ENCODE measurements at regions not wholly inside any gene's neighbourhood (a gene's known extent, or its start where the extent isn't known, plus 50 kb on each side); places are given as distances from the start of the nearest gene placed in this dataset.
A peak's percentile ranks its signal among the peaks of the same experiment; 100 is the strongest.

DNA sequence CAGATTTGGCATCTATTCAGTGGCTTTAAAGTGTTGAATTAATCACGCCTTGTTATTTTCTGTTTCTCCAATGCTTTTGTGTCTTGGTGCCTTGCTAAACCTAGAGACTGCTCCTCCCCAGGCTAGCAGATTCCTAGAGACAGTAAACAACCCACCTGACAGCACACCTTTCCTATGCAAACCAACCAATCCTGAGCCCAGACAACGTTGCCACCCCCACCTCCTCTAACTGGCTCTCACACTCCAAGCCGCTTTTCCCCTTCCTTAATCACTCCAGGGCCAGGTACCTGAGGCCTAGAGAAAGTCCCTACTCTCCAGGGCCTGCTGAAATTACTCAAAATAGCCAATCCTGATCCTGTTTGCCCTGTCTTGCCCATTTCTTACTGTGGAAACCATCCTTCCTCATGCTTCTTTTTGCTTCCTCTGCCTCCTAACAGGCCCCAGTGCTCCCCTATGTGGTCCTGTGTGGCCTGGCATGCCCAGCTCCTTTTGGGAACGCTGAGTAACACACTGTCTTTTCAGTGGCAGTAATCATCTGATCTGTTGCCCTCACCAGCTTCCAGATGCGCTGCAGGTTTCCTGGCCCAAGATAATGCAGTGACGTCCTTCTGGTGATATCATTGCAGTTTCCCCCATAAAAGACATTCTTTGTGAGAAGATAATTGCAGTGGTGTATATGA is 53.4 kb downstream of the GAS1 start:
- TF ChIP-seq, protein P1, sequence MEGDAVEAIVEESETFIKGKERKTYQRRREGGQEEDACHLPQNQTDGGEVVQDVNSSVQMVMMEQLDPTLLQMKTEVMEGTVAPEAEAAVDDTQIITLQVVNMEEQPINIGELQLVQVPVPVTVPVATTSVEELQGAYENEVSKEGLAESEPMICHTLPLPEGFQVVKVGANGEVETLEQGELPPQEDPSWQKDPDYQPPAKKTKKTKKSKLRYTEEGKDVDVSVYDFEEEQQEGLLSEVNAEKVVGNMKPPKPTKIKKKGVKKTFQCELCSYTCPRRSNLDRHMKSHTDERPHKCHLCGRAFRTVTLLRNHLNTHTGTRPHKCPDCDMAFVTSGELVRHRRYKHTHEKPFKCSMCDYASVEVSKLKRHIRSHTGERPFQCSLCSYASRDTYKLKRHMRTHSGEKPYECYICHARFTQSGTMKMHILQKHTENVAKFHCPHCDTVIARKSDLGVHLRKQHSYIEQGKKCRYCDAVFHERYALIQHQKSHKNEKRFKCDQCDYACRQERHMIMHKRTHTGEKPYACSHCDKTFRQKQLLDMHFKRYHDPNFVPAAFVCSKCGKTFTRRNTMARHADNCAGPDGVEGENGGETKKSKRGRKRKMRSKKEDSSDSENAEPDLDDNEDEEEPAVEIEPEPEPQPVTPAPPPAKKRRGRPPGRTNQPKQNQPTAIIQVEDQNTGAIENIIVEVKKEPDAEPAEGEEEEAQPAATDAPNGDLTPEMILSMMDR (IDR thresholded peaks at IDR 0.05; ENCODE audit: insufficient read depth, low read depth, low read length, missing control alignments), result no peak
- no peak for DNase-seq (ENCODE audit: low read depth)

DNA sequence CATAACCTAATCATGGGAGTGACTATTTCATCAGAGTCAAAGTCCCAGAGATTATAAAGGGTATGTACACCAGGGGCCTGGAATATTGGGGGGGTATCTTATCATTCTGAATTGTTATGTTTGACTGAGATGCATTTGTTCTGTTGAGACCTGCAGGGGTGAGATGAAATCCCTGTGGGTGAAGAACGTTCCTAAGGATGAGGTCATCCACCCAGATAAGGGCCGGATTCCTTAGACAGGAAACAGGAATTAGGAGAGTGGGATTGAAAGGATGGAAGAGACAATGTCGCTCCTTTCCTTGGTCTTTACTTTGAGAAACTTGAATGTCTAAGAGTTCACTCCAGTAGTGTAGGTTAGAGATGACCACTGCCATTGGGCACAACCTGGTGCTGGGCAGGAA is 54.7 kb downstream of the GAS1 start:
- TF ChIP-seq, protein P1 (IDR thresholded peaks at IDR 0.05; ENCODE audit: insufficient read depth, low read depth, low read length, missing control alignments), result no peak
- H3K4me3 ChIP-seq (ENCODE audit: low read length), result no peak overlapping the region
- DNase-seq (ENCODE audit: low read depth), result peak; percentile 70

More for the DNA sequence above, 53.4 kb downstream of the GAS1 start:
- H3K4me3 ChIP-seq (ENCODE audit: low read length), result no peak overlapping the region

DNA sequence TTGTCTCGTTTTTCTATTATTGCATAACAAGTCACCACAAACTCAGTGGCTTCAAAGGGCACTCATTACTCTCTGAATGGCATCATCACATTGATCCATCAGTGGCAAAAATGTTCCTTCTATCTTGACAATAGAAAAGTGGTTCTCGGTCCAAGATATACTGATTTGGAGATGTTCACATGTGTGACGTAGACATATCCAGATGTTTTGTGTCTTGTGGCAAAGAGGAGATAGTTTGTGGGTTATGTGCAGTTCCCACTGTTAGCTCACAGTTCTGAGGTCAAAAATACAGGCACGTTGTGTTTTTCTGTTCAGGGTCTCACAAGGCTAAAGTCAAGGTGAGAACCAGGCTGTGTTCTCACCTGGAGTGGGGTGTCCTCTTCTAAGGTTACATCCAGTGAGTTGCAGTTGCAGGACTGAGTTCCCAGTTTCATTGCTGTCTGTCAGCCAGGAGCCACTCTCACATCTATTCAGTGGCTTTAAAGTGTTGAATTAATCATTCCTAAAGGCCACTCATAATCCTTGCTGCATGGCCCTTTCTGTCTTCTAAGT is 55.3 kb downstream of the GAS1 start:
- no peak overlapping the region for H3K4me3 ChIP-seq (ENCODE audit: low read length)
- no peak for DNase-seq (ENCODE audit: low read depth)
- TF ChIP-seq, protein P1 (IDR thresholded peaks at IDR 0.05; ENCODE audit: insufficient read depth, low read depth, low read length, missing control alignments), result no peak

DNA sequence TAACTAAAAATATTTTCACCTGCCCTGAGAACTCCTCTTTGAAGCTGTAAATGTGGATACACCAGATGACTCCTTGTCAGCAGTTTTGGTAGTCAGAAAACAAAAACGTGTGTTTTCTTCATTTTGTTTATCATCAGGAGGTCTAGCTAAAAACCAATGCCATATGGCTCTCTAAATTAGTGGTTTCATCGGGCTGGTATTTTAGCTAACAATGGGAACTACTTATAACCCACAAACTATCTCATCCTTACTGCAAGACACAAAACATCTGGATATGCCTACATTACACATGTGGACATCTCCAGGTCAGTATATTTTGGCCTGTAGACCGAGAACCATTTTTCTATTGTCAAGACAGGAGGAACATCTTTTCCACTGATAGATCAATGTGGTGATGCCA is 56.2 kb downstream of the GAS1 start:
- H3K4me3 ChIP-seq (ENCODE audit: low read length), result no peak overlapping the region
- no peak for DNase-seq (ENCODE audit: low read depth)
- TF ChIP-seq, protein P1 (IDR thresholded peaks at IDR 0.05; ENCODE audit: insufficient read depth, low read depth, low read length, missing control alignments), result no peak

DNA sequence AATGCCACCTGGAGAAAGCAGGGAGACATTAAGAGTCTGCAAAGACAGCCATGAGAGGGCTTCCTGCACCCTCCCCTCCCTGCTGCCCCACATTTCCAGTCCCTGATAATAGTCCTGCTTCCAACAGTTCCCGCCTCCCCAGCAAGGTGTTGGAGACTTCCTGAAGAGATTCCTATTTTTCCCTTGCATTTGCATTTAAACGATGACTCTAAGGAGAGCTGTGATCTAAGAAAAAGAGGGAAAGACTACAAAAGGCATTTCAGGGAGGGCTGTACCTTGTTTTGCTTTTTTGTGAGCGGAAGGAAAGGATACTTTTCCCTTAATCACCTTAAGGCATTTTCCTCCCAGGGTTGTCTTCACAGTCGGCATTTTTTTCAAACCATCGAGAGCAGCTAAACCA is 62.1 kb downstream of the GAS1 start:
- TF ChIP-seq, protein P1 (IDR thresholded peaks at IDR 0.05; ENCODE audit: insufficient read depth, low read depth, low read length, missing control alignments), result no peak

DNA sequence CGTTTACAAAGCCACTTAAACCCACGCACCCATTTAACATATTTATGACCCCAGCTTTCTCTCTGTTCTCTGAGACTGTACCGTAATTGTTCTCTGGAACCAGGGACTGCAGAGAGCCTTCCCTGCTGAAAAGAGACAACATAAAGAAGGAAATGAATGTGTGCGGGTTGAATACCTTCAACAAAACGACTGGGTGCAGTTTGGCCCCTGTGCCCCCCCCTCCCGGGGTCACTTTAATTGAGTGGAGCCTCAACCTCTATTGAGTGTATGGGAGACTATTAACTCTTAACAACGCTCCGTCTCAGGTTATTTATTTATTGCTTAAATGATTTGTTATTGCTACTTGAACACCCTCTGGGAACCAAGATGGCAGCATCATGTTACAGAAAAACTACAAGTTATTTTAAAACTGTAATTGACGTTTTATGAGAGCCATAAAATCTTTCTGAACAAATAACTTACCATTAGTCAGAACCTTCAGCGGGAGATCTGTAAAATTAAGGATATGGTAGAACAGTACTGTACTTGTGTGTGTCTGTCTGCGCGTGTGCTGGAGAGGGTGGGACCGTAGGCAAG is 70.6 kb downstream of the GAS1 start:
- TF ChIP-seq, protein P1 (IDR thresholded peaks at IDR 0.05; ENCODE audit: insufficient read depth, low read depth, low read length, missing control alignments), result no peak
- no peak overlapping the region for H3K4me3 ChIP-seq (ENCODE audit: low read length)

More for the DNA sequence above, 62.1 kb downstream of the GAS1 start:
- H3K4me3 ChIP-seq (ENCODE audit: low read length), result no peak overlapping the region
- DNase-seq (ENCODE audit: low read depth), result no peak

More for the DNA sequence above, 70.6 kb downstream of the GAS1 start:
- no peak for DNase-seq (ENCODE audit: low read depth)

Measured in epithelial cell of esophagus (primary cell).